Neutrophil (primary cell): ENCODE measurements at regions not wholly inside any gene's neighbourhood (a gene's known extent, or its start where the extent isn't known, plus 50 kb on each side); places are given as distances from the start of the nearest gene placed in this dataset.

Source experiments
- H3K27ac ChIP-seq: fragments of 200-600 bp; sonication (generic); 2 replicates; pipeline ENCODE4 v1.5.1; 2016; ENCODE audit warnings: mild to moderate bottlenecking, moderate library complexity
- H3K27me3 ChIP-seq: fragments of 200-600 bp; sonication (generic); 2 replicates; pipeline ENCODE4 v1.6.0; 2016; ENCODE audit warnings: mild to moderate bottlenecking
- H3K36me3 ChIP-seq: fragments of 200-600 bp; sonication (generic); 2 replicates; pipeline ENCODE4 v1.5.1; 2017
- H3K4me1 ChIP-seq, 2 experiments: fragments of 200-600 bp in 1 of 2; sonication (generic) in 1 of 2; 1 replicate in 1 of 2; 2 replicates in 1 of 2; pipeline versions ENCODE4 v1.5.1 to v1.6.1; 2013 to 2016; ENCODE audit warnings: low read depth in 1 of 2, low read length in 1 of 2, mild to moderate bottlenecking in 1 of 2, moderate library complexity in 1 of 2; ENCODE audit not compliant: control insufficient read depth in 1 of 2, insufficient read depth in 1 of 2
- H3K4me3 ChIP-seq, 2 experiments: fragments of 200-600 bp in 1 of 2; sonication (generic) in 1 of 2; 1 replicate in 1 of 2; 2 replicates in 1 of 2; pipeline ENCODE4 v1.5.1; 2013 to 2016; ENCODE audit warnings: low read depth in 1 of 2, low read length in 1 of 2, mild to moderate bottlenecking in 1 of 2, moderate library complexity in 1 of 2
- H3K9me3 ChIP-seq: fragments of 200-600 bp; sonication (generic); 2 replicates; pipeline ENCODE4 v1.5.1; 2016
- TF ChIP-seq, protein P1 (sequence below): fragments of 200-600 bp; sonication (generic); IDR thresholded peaks from 2 replicates; pipeline ENCODE4 v1.5.1; 2016; ENCODE audit warnings: antibody characterized with exemption

DNA sequence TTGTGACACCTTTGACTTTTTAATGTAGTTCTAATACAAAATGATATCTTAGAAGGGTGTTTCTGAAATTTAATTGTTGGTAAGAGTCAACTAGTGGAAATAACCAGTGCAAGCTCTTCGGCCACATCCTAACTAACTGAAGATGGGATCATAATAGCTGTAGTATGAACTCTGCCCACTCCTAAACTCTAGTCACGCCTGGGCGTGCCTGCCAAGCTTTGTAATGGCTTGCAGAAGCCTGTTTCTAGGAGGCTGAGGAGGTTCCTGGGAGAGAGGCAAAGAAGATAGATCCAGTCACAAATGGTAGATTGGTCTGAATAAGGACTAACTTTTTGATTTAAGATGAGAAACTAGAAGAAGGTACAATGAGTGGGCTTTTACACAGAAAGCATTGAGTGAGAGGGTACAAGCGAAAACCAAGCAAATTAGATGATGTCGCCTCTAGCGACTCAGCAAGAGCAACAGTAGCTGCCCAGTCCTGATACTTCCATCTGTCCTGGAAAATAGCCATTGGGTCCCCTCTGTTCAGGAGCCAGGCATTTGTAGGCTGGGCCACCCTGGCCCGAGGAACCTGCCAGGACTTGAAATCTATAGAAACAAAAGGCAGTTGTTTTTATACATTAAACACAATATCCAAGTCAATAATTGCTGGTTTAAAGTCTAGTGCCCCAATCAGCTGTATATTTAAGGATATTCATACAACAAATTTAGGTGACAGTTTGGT, 148.8 kb downstream of the SLC38A4 start:
- Histone ChIP-seq H3K4me1 (no peaks in the 10 kb centered on the region), H3K4me3 (no peak overlapping the region), H3K27ac (no peak overlapping the region), H3K9me3 (no peaks in the 10 kb centered on the region), H3K27me3 (no peaks in the 10 kb centered on the region), H3K36me3 (no peaks in the 10 kb centered on the region)
- TF ChIP-seq, protein P1, sequence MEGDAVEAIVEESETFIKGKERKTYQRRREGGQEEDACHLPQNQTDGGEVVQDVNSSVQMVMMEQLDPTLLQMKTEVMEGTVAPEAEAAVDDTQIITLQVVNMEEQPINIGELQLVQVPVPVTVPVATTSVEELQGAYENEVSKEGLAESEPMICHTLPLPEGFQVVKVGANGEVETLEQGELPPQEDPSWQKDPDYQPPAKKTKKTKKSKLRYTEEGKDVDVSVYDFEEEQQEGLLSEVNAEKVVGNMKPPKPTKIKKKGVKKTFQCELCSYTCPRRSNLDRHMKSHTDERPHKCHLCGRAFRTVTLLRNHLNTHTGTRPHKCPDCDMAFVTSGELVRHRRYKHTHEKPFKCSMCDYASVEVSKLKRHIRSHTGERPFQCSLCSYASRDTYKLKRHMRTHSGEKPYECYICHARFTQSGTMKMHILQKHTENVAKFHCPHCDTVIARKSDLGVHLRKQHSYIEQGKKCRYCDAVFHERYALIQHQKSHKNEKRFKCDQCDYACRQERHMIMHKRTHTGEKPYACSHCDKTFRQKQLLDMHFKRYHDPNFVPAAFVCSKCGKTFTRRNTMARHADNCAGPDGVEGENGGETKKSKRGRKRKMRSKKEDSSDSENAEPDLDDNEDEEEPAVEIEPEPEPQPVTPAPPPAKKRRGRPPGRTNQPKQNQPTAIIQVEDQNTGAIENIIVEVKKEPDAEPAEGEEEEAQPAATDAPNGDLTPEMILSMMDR: no peak

DNA sequence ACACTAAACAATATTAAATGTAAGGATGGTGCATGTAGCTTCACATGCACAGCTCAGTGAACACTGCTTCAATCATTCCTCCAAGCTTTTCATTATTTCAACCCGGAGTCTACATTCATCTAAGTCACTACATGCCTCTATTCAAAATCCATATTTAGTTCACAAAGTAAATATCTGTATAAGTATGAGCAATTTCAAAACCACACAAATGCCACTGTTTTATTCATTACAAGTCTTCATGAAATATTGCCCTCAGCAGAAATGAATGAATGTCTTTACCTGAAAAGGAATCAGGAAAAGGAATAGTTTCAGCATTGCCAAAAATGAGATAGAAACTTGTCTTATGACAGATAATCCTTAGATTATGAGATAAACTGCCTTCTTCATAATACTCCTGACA, 149.4 kb downstream of the SLC38A4 start:
- Histone ChIP-seq H3K4me3 (no peak overlapping the region), H3K4me1 (no peaks in the 10 kb centered on the region), H3K9me3 (no peaks in the 10 kb centered on the region), H3K27me3 (no peaks in the 10 kb centered on the region), H3K27ac (no peak overlapping the region), H3K36me3 (no peaks in the 10 kb centered on the region)
- TF ChIP-seq, protein P1: no peak

DNA sequence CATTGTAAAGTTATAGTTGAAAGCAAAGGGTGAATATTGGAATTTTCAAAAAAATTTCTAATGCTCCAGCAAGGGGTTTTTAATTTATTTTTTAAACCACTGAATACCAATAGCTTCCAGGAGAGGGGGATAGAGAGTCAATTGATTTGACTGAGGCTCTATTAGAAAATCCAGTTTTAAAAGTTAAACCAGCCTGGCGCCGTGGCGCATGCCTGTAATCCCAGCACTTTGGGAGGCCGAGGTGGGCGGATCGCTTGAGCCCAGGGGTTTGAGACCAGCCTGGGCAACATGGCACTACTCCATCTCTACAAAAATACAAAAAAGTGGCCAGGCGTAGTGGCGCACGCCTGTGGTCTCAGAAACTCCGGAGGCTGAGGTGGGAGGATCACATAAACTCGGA, 150.1 kb downstream of the SLC38A4 start:
- Histone ChIP-seq H3K9me3 (no peaks in the 10 kb centered on the region), H3K27ac (no peak overlapping the region), H3K36me3 (no peaks in the 10 kb centered on the region), H3K4me1 (no peaks in the 10 kb centered on the region), H3K4me3 (no peak overlapping the region), H3K27me3 (no peaks in the 10 kb centered on the region)
- TF ChIP-seq, protein P1: no peak

DNA sequence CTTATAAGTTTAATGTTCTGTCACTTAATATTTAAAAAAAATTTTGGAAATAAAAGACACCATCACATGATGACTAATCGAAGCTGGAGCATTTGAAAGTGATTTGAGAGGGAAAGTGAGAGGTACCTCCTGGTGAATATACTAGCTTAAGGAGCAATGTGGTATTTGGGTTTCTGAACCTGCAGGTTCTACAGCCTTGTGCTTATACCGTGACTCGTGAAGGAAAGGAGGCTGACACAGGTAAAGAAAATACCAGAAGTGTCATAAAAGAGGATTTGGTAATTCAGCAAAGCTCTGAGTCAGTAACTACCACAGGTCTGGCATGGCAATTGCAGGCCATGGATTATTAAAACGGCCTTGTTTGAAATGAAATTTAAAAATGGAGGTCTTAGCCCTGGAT, 151.0 kb downstream of the SLC38A4 start:
- no peaks in the 10 kb centered on the region for H3K4me1 ChIP-seq
- no peak overlapping the region for H3K4me3 ChIP-seq
- no peaks in the 10 kb centered on the region for H3K36me3 ChIP-seq
- H3K27ac ChIP-seq: no peak overlapping the region
- TF ChIP-seq, protein P1: no peak
- no peaks in the 10 kb centered on the region for H3K27me3 ChIP-seq
- no peaks in the 10 kb centered on the region for H3K9me3 ChIP-seq

DNA sequence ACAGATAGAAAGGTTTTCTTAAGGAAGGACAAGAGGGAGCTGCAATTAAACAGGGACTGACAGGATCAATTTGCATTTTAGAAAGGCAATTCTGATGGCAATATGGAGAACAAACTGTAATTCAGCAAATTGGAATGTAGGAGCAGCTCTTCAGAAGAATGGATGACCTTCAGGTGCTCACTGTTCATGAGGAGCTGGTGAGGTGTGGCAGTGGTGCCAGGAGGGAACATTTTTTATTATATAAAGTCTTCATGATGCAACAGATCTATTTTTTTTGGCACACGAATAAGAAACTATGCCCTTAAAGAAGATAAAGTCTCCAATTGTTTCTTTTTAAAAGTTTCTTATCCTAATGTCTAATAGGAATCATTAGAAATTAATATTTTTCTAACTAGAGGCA, 151.7 kb downstream of the SLC38A4 start:
- TF ChIP-seq, protein P1: no peak
- no peaks in the 10 kb centered on the region for H3K4me1 ChIP-seq

More for the DNA sequence above, 151.7 kb downstream of the SLC38A4 start:
- Histone ChIP-seq H3K4me3 (no peak overlapping the region), H3K27ac (no peak overlapping the region), H3K9me3 (no peaks in the 10 kb centered on the region), H3K36me3 (no peaks in the 10 kb centered on the region), H3K27me3 (no peaks in the 10 kb centered on the region)
